C4-2B (cell line): ENCODE measurements at regions not wholly inside any gene's neighbourhood (a gene's known extent, or its start where the extent isn't known, plus 50 kb on each side); places are given as distances from the start of the nearest gene placed in this dataset.

ENCODE experiments used
- ZFX ChIP-seq: fragments of 450-650 bp; IDR thresholded peaks from 2 replicates; pipeline ENCODE4 v1.6.1; 2017
- TF ChIP-seq, protein P1 (sequence below): fragments of 450-650 bp; conservative IDR thresholded peaks from 2 replicates; pipeline ENCODE4 v1.5.1; 2017; ENCODE audit warnings: mild to moderate bottlenecking

DNA sequence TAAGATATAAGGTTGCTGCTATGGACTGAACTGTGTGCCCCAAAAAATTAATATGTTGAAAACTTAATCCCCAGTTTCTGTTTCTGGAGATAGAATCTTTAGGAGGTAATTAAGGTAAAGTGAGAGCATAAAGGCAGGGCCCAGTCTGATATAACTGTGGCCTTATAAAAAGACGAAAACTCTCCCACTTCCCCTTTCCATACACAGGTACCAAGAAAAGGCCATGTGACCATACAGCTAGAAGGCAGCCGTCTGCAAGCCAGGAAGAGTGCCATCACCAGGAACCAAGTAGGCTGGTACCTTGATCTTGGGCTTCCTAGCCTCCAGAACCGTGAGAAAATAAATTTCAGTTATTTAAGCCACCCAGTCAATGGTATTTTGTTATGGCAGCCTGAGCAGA lies 550.3 kb downstream of the SMARCA1 start:
- TF ChIP-seq, protein P1, sequence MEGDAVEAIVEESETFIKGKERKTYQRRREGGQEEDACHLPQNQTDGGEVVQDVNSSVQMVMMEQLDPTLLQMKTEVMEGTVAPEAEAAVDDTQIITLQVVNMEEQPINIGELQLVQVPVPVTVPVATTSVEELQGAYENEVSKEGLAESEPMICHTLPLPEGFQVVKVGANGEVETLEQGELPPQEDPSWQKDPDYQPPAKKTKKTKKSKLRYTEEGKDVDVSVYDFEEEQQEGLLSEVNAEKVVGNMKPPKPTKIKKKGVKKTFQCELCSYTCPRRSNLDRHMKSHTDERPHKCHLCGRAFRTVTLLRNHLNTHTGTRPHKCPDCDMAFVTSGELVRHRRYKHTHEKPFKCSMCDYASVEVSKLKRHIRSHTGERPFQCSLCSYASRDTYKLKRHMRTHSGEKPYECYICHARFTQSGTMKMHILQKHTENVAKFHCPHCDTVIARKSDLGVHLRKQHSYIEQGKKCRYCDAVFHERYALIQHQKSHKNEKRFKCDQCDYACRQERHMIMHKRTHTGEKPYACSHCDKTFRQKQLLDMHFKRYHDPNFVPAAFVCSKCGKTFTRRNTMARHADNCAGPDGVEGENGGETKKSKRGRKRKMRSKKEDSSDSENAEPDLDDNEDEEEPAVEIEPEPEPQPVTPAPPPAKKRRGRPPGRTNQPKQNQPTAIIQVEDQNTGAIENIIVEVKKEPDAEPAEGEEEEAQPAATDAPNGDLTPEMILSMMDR, result no peak
- no peak for TF ChIP-seq ZFX
